OCI-LY7 (cell line): ENCODE measurements at regions not wholly inside any gene's neighbourhood (a gene's known extent, or its start where the extent isn't known, plus 50 kb on each side); places are given as distances from the start of the nearest gene placed in this dataset.

Experiments
- BruUV-seq: library from RNA; stranded (reverse); fragments of 400-500 nt; replicated peaks from 2 replicates; lab custom pipeline; 2021; lab: Mats Ljungman, UMichigan
- CTCF ChIA-PET: fragments of 300-600 bp; sonication (Branson Sonifier 250); formaldehyde crosslinking; loops from one replicate; lab custom pipeline; 2022; ENCODE audit warnings: antibody characterized with exemption; ENCODE audit not compliant: unreplicated experiment; lab: Charles Lee
- POLR2A ChIA-PET: fragments of 300-600 bp; sonication (Branson Sonifier 250); formaldehyde crosslinking; loops from one replicate; lab custom pipeline; 2022; ENCODE audit warnings: antibody characterized with exemption; lab: Charles Lee
- DNase-seq: peaks from one replicate; pipeline ENCODE4 v3.0.0-alpha.2; 2015; ENCODE audit warnings: low spot score
- H2AFZ ChIP-seq: fragments of 200-600 bp; sonication (generic), shearing (Covaris generic); 2 replicates; pipeline ENCODE4 v1.6.1; 2014; ENCODE audit warnings: mild to moderate bottlenecking, antibody characterized with exemption, low read length, moderate library complexity
- H3K27ac ChIP-seq: fragments of 200-600 bp; sonication (generic); 2 replicates; pipeline ENCODE4 v1.5.1; 2014; ENCODE audit warnings: mixed run types, low read depth, mild to moderate bottlenecking, moderate library complexity, low read length, inconsistent platforms; ENCODE audit not compliant: poor library complexity, severe bottlenecking
- H3K36me3 ChIP-seq: fragments of 200-600 bp; sonication (generic); 2 replicates; pipeline ENCODE4 v1.6.1; 2014; ENCODE audit warnings: mild to moderate bottlenecking, antibody characterized with exemption, low read length, moderate library complexity, mixed read lengths; ENCODE audit not compliant: insufficient read depth
- H3K4me1 ChIP-seq: fragments of 200-600 bp; sonication (generic); 2 replicates; pipeline ENCODE4 v1.5.1; 2014; ENCODE audit warnings: mild to moderate bottlenecking, low read length; ENCODE audit not compliant: insufficient read depth, poor library complexity, severe bottlenecking
- H3K4me2 ChIP-seq: fragments of 200-600 bp; sonication (generic); 2 replicates; pipeline ENCODE4 v1.6.1; 2014; ENCODE audit warnings: mild to moderate bottlenecking, low read length
- H3K4me3 ChIP-seq: fragments of 200-600 bp; sonication (generic); 2 replicates; pipeline ENCODE4 v1.5.1; 2014; ENCODE audit warnings: mild to moderate bottlenecking, low read depth, low read length; ENCODE audit not compliant: poor library complexity, severe bottlenecking
- H3K79me2 ChIP-seq: fragments of 200-600 bp; sonication (generic); 2 replicates; pipeline ENCODE4 v1.6.1; 2016; ENCODE audit warnings: low read depth, mild to moderate bottlenecking, low read length, moderate library complexity, mixed read lengths; ENCODE audit not compliant: insufficient read depth
- H3K9me2 ChIP-seq: fragments of 200-600 bp; sonication (generic); 2 replicates; pipeline ENCODE4 v1.6.1; 2016; ENCODE audit warnings: mild to moderate bottlenecking, low read length, mixed read lengths; ENCODE audit not compliant: insufficient read depth
- H3K9me3 ChIP-seq: fragments of 200-600 bp; sonication (generic); 2 replicates; pipeline ENCODE4 v1.6.1; 2014; ENCODE audit warnings: mild to moderate bottlenecking, mixed run types, low read length, mixed read lengths
- H4K20me1 ChIP-seq: fragments of 200-600 bp; sonication (generic); 2 replicates; pipeline ENCODE4 v1.6.1; 2014; ENCODE audit warnings: mild to moderate bottlenecking, antibody characterized with exemption, low read length, moderate library complexity, mixed read lengths; ENCODE audit not compliant: insufficient read depth
- CTCF ChIP-seq: fragments of 200-600 bp; sonication (generic); conservative IDR thresholded peaks from 2 replicates; pipeline ENCODE4 v1.5.1; 2014; ENCODE audit warnings: mild to moderate bottlenecking, antibody characterized with exemption, low read length, moderate library complexity, mixed read lengths
- EZH2phosphoT487 ChIP-seq: fragments of 200-600 bp; sonication (generic); IDR thresholded peaks from 2 replicates; pipeline ENCODE4 v1.6.1; 2018; ENCODE audit warnings: low read depth, borderline replicate concordance, mild to moderate bottlenecking, mixed run types, antibody characterized with exemption, low read length, moderate library complexity, mixed read lengths
- intact Hi-C: fragments of 100-400 bp; cut with micrococcal nuclease; formaldehyde crosslinking; loops from one replicate; pipeline ENCODE4 v1.10.0; 2022; ENCODE audit not compliant: unreplicated experiment

GRCh38 chr4:8701126-8702019 lies 108.8 kb downstream of the CPZ start:
- no peaks in the 10 kb centered on the region for H3K36me3 ChIP-seq
- no peak overlapping the region for H3K4me3 ChIP-seq
- H3K4me2 ChIP-seq: no peak overlapping the region
- CTCF ChIA-PET: no interaction called here
- DNase-seq: no peak
- no peak overlapping the region for H2AFZ ChIP-seq
- H3K27ac ChIP-seq: no peak overlapping the region
- no peaks in the 10 kb centered on the region for H4K20me1 ChIP-seq
- H3K9me3 ChIP-seq: no peaks in the 10 kb centered on the region
- POLR2A ChIA-PET: interaction anchor here (0.6 kb wide), 1 partner anchor 812 kb away, joined by 5 read pairs; no protein-coding TSS in a partner anchor
- BruUV-seq: no TSS peak
- no peaks in the 10 kb centered on the region for H3K4me1 ChIP-seq
- intact Hi-C loops: no loop called here
- no peaks in the 10 kb centered on the region for H3K9me2 ChIP-seq
- TF ChIP-seq EZH2phosphoT487: no peak
- no peak for TF ChIP-seq CTCF
- H3K79me2 ChIP-seq: no peaks in the 10 kb centered on the region

- POLR2A ChIA-PET: no interaction called here
- no peaks in the 10 kb centered on the region for H3K9me2 ChIP-seq
- TF ChIP-seq CTCF (no peak), EZH2phosphoT487 (no peak)
- BruUV-seq: no TSS peak
- H3K4me3 ChIP-seq: no peak overlapping the region
- H3K4me1 ChIP-seq: no peaks in the 10 kb centered on the region
- H2AFZ ChIP-seq: no peak overlapping the region
- intact Hi-C loops: no loop called here
- no peak for DNase-seq
- H3K79me2 ChIP-seq: no peaks in the 10 kb centered on the region
- CTCF ChIA-PET: no interaction called here
- no peaks in the 10 kb centered on the region for H4K20me1 ChIP-seq
- H3K9me3 ChIP-seq: no peaks in the 10 kb centered on the region
- no peak overlapping the region for H3K4me2 ChIP-seq
- H3K36me3 ChIP-seq: no peaks in the 10 kb centered on the region
- H3K27ac ChIP-seq: no peak overlapping the region
These were observed 108.0 kb downstream of the CPZ start for GRCh38 chr4:8700531-8700930.

- POLR2A ChIA-PET: no interaction called here
- BruUV-seq: no TSS peak
- Histone ChIP-seq H2AFZ (no peak overlapping the region), H3K4me3 (no peak overlapping the region), H3K79me2 (no peaks in the 10 kb centered on the region), H3K27ac (no peak overlapping the region), H3K4me2 (no peak overlapping the region), H3K4me1 (no peaks in the 10 kb centered on the region), H3K36me3 (no peaks in the 10 kb centered on the region), H4K20me1 (no peaks in the 10 kb centered on the region), H3K9me3 (no peaks in the 10 kb centered on the region), H3K9me2 (no peaks in the 10 kb centered on the region)
- intact Hi-C loops: no loop called here
- no peak for TF ChIP-seq EZH2phosphoT487
- TF ChIP-seq CTCF: no peak
- CTCF ChIA-PET: no interaction called here
- no peak for DNase-seq
These were observed 107.0 kb downstream of the CPZ start for GRCh38 chr4:8699479-8700145.
